KOPT-K1 (cell line): ENCODE measurements at regions not wholly inside any gene's neighbourhood (a gene's known extent, or its start where the extent isn't known, plus 50 kb on each side); places are given as distances from the start of the nearest gene placed in this dataset.
"Not testable (repeated sequence)": the region's sequence is repeated elsewhere in the genome, so short reads cannot be mapped to it uniquely, and the experiment has no call there.

ENCODE experiments used
- H3K27ac ChIP-seq: fragments of 200-600 bp; sonication (generic); 2 replicates; pipeline ENCODE4 v1.5.1; 2016; ENCODE audit warnings: antibody characterized with exemption, mild to moderate bottlenecking, low read depth, low read length; ENCODE audit not compliant: poor library complexity, severe bottlenecking
- H3K36me3 ChIP-seq: fragments of 200-600 bp; sonication (generic); 2 replicates; pipeline ENCODE4 v1.5.1; 2017; ENCODE audit warnings: antibody characterized with exemption, mild to moderate bottlenecking, low read length, moderate library complexity; ENCODE audit not compliant: insufficient read depth
- H3K9me3 ChIP-seq: fragments of 200-600 bp; sonication (generic); 2 replicates; pipeline ENCODE4 v1.5.1; 2017; ENCODE audit warnings: antibody characterized with exemption, low read length, mild to moderate bottlenecking; ENCODE audit not compliant: insufficient read depth, poor library complexity, severe bottlenecking

DNA sequence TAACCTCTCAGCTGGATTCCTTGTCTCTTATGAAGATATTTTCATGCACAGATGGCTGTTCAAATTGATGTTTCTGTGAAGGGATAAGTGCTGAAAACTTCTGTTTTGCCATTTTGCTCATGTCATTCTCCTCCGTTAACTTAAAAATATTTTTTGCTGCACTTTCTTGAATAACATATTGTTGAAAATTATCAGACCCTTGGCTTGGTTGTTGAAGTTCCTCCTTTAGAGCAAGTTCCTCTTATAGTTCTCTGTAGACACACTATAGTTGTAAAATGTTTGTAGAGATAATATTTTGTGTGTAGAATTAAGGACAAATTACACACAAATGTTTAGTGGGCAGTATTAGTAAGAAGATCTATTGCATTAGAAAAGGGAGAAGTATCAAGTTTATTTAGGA, 300.4 kb downstream of the SV2B start:
- no peak overlapping the region for H3K27ac ChIP-seq
- H3K36me3 ChIP-seq = no peaks in the 10 kb centered on the region
- H3K9me3 ChIP-seq = peaks cover 23% of the 10 kb centered on the region

DNA sequence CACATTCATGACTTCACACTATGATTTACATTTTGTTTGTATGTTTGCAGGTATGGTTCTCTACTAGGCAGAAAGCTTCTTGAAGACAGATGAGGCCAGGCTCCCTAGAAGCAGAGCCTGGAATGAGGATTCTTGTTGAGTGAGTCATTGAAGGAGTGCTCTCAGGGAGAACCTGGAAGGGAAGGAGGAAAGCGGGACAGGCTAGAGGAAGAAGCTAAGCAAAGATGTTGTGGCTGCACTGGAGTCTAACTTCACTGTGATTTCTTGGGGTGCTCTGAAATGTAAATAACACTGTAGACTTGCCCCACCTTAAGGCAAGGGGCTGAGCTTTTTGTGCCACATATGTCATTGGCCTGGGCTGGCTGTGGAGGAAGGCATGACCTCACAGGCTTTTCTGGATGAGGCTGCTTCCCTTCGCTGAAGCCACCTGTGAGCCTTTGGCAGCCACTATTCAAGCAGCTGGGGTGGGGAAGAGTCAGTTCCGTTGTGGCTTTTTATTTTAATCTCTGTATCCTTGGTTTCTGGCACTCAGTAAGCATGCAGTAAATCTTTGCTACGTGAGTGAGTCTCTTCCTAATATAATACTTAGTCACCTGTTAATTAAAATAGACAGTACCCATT, 307.3 kb downstream of the SV2B start:
- Histone ChIP-seq H3K27ac (peak overlapping the region; percentile 61), H3K9me3 (no peaks in the 10 kb centered on the region), H3K36me3 (no peaks in the 10 kb centered on the region)

DNA sequence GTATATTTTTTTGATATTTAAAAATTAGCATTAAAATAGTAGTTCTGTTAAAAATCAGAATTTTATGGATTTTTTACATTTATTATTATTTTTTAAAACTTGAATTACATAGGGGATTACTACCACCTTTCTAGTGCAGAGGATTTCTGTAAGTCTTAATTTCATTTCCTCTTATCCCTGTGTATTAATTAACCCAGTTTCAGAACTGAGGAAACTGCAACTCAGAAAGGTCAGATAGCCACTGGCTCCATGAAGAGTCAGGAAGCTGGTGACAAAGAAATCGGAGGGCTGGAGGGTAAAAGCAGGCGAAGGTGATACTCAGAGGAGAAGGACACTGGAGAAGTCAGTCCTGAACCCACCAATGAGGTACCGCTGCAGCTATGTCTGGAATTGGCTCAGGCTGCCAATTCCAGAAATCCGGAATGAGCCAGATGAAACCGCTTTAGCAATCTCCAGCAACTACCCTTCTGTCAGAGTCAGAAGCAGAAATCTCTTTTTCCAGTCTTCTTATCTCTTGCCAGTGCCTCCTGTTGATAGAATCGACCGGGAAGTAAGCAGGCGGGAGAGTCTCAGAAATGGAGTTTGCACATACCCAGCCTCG, 308.5 kb downstream of the SV2B start:
- Histone ChIP-seq H3K9me3 (no peaks in the 10 kb centered on the region), H3K36me3 (no peaks in the 10 kb centered on the region), H3K27ac (no peak overlapping the region)

DNA sequence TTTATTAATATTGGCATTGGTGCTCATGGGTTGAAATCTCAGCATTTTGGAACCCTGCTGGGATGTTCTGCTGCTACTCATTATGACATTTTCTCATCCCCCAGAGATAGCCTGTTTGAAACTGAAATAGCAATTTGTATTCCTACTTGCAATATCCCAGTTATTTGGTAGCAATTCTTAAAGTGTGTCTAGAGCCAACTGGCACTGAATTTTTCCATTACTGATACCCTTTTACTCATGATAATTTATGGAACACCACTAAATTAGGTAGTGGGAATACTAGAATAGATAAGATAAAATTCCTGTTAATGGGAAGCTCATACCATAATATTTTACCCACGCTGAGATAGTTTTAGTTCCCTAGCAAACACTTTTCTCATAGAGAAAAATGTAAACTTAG, 309.3 kb downstream of the SV2B start:
- H3K27ac ChIP-seq = no peak overlapping the region

DNA sequence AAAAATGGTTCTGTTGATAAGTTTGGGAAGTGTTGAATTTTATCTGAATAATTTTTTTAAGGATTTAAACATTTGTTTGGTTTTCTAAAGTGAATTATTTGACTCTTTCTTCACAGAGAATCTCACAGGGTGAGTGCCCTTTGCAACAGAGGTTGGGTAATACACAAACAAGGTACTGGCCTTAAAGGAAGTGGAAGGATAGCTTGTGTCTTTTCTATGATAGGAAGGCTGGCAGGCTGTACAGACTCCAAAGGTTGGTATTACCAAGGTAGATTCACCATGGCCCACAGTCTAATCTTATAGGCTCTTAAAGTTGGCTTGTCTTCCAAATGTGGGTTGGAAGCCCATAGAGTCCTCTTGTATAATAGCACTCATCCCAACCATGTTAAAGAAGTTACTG, 311.5 kb downstream of the SV2B start:
- H3K36me3 ChIP-seq = no peaks in the 10 kb centered on the region
- no peak overlapping the region for H3K27ac ChIP-seq
- H3K9me3 ChIP-seq = no peaks in the 10 kb centered on the region

More for the DNA sequence above, 309.3 kb downstream of the SV2B start:
- Histone ChIP-seq H3K36me3 (no peaks in the 10 kb centered on the region), H3K9me3 (no peaks in the 10 kb centered on the region)

DNA sequence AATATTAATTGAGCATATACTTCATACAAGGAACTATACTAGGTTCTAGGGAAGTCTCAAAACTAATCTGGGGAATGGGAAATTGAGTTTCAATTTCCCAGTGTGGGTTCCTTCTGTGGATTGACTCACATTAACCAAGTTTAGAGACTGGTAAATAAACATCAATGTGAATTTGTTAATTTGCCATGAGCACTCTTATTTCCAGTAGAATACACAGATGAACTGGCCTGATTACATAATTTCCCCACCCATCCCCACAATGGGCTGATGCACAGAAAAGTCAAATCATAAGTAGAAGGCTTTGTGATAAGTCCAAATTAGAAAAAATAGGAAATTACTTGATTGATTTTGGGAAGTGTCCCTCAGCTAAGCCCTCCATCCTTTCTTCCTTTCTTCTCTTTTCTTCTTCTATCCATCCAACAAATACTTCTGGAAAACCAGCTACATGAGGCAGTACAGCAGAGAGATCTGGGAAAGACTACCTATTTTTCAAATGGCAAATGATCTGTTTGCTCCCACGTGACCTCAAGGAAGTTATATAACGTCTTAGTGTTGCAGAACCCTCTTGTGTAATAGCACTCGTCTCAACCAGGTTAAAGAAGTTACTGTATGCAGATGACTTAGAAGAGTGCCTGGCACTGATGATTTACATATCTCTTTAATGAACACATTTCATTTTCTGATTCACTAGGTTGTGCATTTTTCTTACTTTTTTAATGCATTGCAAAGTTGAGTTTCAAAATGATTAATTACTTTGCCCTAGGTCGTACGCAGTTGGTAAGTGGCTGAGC, 312.3 kb downstream of the SV2B start:
- Histone ChIP-seq H3K36me3 (no peaks in the 10 kb centered on the region), H3K9me3 (no peaks in the 10 kb centered on the region), H3K27ac (no peak overlapping the region)

DNA sequence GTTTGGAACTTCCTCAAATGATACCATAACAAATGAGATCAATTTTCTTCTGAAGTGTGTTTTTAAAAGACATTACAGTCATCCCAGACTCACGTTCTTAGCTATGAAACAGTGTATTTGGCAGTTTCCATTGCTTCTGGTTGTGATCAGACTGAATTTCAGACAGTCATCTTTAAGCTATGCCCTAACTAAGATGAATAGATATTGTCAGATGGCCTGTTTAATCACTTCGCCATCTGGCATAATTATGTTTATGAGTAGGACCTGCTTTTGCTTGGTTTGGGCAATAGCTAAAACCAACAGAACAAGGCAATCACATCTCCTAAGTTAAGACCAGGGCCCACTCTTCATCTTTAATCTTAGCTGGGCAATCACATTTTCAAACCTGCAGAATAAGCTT, 313.1 kb downstream of the SV2B start:
- no peaks in the 10 kb centered on the region for H3K36me3 ChIP-seq
- no peaks in the 10 kb centered on the region for H3K9me3 ChIP-seq
- no peak overlapping the region for H3K27ac ChIP-seq

DNA sequence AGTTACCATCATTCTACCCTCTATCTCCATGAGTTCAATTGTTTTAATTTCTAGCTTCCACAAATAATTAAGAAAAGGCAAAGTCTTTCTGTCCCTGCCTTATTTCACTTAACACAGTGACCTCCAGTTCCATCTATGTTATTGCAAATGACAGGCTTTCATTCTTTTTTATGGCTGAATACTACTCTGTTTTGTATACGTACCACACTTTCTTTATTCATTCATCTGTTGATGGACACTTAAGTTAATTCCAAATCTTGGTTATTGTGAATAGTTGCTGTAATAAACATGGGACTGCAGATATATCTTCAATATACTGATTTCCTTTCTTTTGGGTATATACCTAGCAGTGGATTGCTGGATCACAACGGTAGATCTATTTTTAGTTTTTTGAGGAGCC, 314.1 kb downstream of the SV2B start:
- no peaks in the 10 kb centered on the region for H3K9me3 ChIP-seq
- no peak overlapping the region for H3K27ac ChIP-seq
- H3K36me3 ChIP-seq = no peaks in the 10 kb centered on the region

DNA sequence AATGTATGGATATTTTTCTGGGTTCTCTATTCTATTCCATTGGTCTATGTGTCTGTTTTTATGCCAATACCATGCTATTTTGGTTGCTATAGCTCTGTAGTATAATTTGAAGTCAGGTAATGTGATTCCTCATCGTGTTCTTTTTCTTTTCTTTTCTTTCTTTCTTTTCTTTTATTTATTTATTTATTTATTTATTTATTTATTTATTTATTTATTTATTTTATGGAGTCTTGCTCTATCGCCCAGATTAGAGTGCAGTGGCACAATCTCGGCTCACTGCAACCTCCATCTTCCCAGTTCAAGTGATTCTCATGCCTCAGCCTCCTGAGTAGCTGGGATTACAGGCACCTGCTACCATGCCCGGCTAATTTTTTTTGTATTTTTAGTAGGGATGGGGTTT, 315.2 kb downstream of the SV2B start:
- not testable (repeated sequence) for H3K9me3 ChIP-seq, H3K36me3 ChIP-seq, H3K27ac ChIP-seq

DNA sequence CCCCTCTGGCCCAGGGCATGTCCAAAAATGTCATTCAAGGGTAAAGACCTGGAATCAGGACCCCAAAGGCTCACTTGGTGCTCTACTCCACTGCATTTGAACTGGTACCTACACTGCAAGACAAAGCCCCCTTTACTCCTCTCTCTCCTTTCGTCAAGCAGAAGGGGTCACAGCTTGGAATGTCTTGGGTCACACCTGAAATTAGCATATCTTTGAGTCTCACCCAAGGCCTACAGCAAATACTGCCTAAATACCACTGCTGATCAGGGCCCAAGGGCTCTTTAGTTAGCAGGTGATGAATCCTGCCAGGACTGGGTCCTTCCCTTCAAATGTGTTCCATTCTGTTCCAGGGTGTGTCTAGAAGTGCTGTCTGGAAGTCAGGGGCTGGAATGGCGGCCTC, 320.6 kb downstream of the SV2B start:
- Histone ChIP-seq H3K9me3 (peaks cover 3% of the 10 kb centered on the region), H3K27ac (peak overlapping the region; percentile 28), H3K36me3 (no peaks in the 10 kb centered on the region)

DNA sequence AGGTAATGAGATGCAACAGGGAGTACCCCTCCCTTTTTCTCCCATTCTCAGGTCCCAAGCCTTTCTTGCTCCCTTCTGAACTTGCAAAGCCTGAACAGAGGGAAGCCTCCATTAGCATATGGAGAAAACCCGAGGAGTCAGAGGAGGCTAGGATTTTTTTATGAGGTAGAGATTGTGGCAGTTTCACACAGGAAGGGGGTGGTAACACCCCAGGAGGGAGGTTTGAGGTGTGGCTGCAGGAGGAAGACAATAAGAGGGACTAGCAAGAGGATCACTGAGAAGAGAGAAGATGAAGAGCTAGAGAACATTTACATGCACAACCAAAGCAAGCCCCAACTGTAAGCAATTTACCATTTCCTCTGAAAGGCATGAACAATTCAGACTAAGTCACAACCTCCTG, 322.7 kb downstream of the SV2B start:
- H3K27ac ChIP-seq = peak overlapping the region; percentile 84
- H3K36me3 ChIP-seq = no peaks in the 10 kb centered on the region
- peaks cover 3% of the 10 kb centered on the region for H3K9me3 ChIP-seq

DNA sequence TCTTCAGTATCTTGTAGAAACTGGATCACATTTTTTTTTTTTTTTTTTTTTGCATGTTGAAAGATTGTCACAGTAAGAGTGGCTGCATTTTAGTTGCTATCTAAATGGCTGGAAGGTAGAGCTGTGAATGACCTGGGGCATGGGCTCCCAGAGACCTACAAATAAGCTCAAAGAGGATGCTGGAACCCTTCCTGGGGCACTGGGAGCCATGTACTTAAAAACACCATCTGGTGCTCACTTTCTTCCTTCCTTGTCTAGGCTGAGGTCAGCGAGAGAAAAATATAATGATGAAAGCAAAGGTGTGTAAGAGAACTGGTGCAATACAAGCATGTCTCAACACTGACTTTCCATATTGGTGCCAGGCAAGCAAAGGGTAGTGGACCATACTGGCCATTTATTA, 323.9 kb downstream of the SV2B start:
- Histone ChIP-seq H3K36me3 (no peaks in the 10 kb centered on the region), H3K27ac (peak overlapping the region; percentile 84), H3K9me3 (peaks cover 3% of the 10 kb centered on the region)

DNA sequence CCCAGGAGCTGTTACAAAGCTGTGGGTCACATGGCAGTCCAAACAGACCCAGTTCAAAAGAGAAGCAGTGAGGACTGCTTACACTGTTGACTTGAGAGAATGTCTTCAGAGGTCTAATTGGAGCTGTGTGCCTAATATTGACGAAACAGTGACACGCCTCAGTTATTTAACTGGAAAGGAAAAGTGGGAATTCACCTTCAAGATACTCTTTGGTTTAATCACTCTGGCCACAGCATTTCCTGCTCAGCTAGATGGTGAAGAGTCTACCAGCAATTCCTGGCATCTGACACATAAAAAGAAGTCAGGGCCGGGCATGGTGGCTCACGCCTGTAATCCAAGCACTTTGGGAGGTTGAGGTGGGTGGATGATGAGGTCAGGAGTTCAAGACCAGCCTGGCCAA, 326.4 kb downstream of the SV2B start:
- peaks cover 3% of the 10 kb centered on the region for H3K9me3 ChIP-seq
- no peak overlapping the region for H3K27ac ChIP-seq
- no peaks in the 10 kb centered on the region for H3K36me3 ChIP-seq

DNA sequence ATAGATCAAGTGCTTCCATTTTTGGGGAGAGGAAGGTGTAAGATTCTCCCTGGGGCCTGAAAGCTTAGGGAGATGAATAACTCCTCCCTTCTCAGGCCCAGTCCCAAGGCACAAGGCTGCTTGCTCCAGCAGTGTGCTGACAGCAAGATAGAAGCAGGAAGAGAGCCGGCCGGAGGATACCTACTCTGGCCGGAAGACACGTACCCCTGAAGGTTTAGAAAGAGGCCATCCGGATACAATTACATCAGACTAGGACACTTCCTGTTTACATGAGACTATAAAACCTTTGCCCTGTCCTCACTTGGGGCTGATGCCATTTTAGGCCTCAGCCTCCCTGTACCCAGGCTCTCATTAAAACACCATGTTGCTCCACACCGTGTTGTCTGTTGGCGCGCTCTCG, 329.9 kb downstream of the SV2B start:
- no peaks in the 10 kb centered on the region for H3K36me3 ChIP-seq
- no peak overlapping the region for H3K27ac ChIP-seq
- H3K9me3 ChIP-seq = no peaks in the 10 kb centered on the region

DNA sequence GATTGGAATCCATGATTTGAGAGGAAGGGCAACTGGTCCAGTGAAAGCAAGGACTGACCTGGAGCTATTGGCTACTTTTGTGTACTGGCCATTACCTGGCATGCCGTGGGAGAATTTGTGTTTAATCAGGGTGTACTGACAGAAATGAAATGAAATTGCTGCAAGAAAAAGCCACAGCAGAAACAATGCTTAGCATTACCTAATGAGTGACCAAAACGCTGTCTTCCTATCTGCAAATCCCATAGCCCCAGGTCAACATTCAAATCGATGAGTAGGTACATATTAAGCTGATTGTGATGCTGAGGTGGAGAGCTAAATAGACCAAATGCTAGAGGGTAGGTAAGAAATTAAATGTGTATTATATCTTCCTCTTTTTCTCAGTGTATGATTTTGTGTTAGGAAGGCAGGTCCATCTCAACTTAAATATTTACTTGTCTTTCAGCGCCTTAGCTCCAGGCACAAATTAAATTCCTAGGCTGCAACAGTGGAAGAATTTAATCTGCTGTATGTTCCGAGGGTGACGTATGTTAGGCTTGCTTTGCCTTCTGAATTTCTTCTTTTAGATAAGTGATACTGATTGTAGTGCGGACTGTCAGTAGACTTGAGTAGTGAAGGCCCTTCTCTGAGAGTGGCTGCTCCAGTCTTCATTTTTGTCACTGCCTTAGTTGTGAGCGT, 331.1 kb downstream of the SV2B start:
- Histone ChIP-seq H3K9me3 (no peaks in the 10 kb centered on the region), H3K36me3 (no peaks in the 10 kb centered on the region), H3K27ac (no peak overlapping the region)
